Naive thymus-derived CD4-positive, alpha-beta T cell (primary cell): ENCODE measurements at regions not wholly inside any gene's neighbourhood (a gene's known extent, or its start where the extent isn't known, plus 50 kb on each side); places are given as distances from the start of the nearest gene placed in this dataset.
A peak's percentile ranks its signal among the peaks of the same experiment; 100 is the strongest.

Source experiments
- ATAC-seq: fragments of 150-1000 bp; cut with Tn5 transposase; 2 replicates; pipeline ENCODE4 v1.10.0; 2021; ENCODE audit warnings: mild to moderate bottlenecking, moderate library complexity
- CTCF ChIA-PET: fragments of 350-600 bp; sonication (Branson Sonifier 250); formaldehyde crosslinking; loops from one replicate; lab custom pipeline; 2021; ENCODE audit warnings: antibody characterized with exemption; lab: Charles Lee
- POLR2A ChIA-PET: fragments of 350-600 bp; sonication (Branson Sonifier 250); formaldehyde crosslinking; loops from one replicate; lab custom pipeline; 2021; ENCODE audit warnings: antibody characterized with exemption, inconsistent platforms; lab: Charles Lee
- DNase-seq, 9 donors: peaks; one replicate each; pipeline versions ENCODE4 v3.0.0 to v3.0.0-alpha.2; 2020 to 2022; ENCODE audit warnings: mixed read lengths in 1 of 9
- H3K27ac ChIP-seq: one replicate; pipeline ENCODE4 v1.7.0; 2013; ENCODE audit warnings: mild to moderate bottlenecking, low read depth, low read length, moderate library complexity
- H3K27me3 ChIP-seq, 2 donors: one replicate each; pipeline ENCODE4 v1.7.0; 2013; ENCODE audit warnings: low read length in 2 of 2, mild to moderate bottlenecking in 2 of 2, moderate library complexity in 2 of 2; ENCODE audit not compliant: control insufficient read depth in 2 of 2, insufficient read depth in 2 of 2
- H3K36me3 ChIP-seq, 3 experiments: 1 replicate in 2 of 3; 2 replicates in 1 of 3; pipeline ENCODE4 v1.7.0; 2013; ENCODE audit warnings: low read length in 3 of 3, mild to moderate bottlenecking in 3 of 3, moderate library complexity in 1 of 3; ENCODE audit not compliant: insufficient read depth in 3 of 3, control insufficient read depth in 2 of 3
- H3K4me1 ChIP-seq, 2 donors: one replicate each; pipeline ENCODE4 v1.7.0; 2013; ENCODE audit warnings: low read length in 2 of 2, mild to moderate bottlenecking in 2 of 2, moderate library complexity in 1 of 2; ENCODE audit not compliant: control insufficient read depth in 2 of 2, insufficient read depth in 2 of 2
- H3K4me3 ChIP-seq: 2 replicates; pipeline ENCODE4 v1.7.0; 2013; ENCODE audit warnings: mild to moderate bottlenecking, low read length
- H3K9me3 ChIP-seq, 3 experiments: 1 replicate in 2 of 3; 2 replicates in 1 of 3; pipeline ENCODE4 v1.7.0; 2013; ENCODE audit warnings: low read length in 3 of 3; ENCODE audit not compliant: control insufficient read depth in 2 of 3
- H3K27ac Mint-ChIP-seq, 9 donors: one replicate each; pipeline ENCODE4 v1.8.0; 2020 to 2022; ENCODE audit warnings: mixed read lengths in 9 of 9, mild to moderate bottlenecking in 8 of 9, moderate library complexity in 5 of 9, inconsistent platforms in 2 of 9
- H3K27me3 Mint-ChIP-seq, 5 donors: one replicate each; pipeline ENCODE4 v1.8.0; 2021 to 2022; ENCODE audit warnings: mixed read lengths in 5 of 5, mild to moderate bottlenecking in 1 of 5
- H3K36me3 Mint-ChIP-seq, 5 donors: one replicate each; pipeline ENCODE4 v1.8.0; 2020 to 2022; ENCODE audit warnings: mixed read lengths in 5 of 5, mild to moderate bottlenecking in 3 of 5, inconsistent platforms in 1 of 5
- H3K4me1 Mint-ChIP-seq, 7 donors: one replicate each; pipeline ENCODE4 v1.8.0; 2020 to 2022; ENCODE audit warnings: mixed read lengths in 7 of 7, mild to moderate bottlenecking in 3 of 7, inconsistent platforms in 1 of 7
- H3K4me3 Mint-ChIP-seq, 10 donors: one replicate each; pipeline ENCODE4 v1.8.0; 2020 to 2022; ENCODE audit warnings: mild to moderate bottlenecking in 10 of 10, mixed read lengths in 10 of 10, moderate library complexity in 6 of 10, inconsistent platforms in 2 of 10
- H3K9me3 Mint-ChIP-seq, 11 donors: one replicate each; pipeline ENCODE4 v1.8.0; 2020 to 2022; ENCODE audit warnings: mixed read lengths in 11 of 11, mild to moderate bottlenecking in 4 of 11, inconsistent platforms in 1 of 11, moderate library complexity in 1 of 11
- intact Hi-C, 2 donors: fragments of 100-400 bp; cut with micrococcal nuclease; formaldehyde crosslinking; loops; one replicate each; pipeline ENCODE4 v1.15.1; 2023

GRCh38 chr10:28432210-28432676 lies 100.7 kb upstream of the WAC start:
- ChIA-PET POLR2A (no interaction called here), CTCF (interaction anchor here (0.7 to 0.9 kb wide), 2 partner anchors 11 to 1071 kb away, joined by 4 to 5 read pairs; no protein-coding TSS in a partner anchor)
- no peaks in the 10 kb centered on the region for H3K27me3 ChIP-seq
- no peak overlapping the region for H3K4me3 ChIP-seq
- peaks cover 4 to 9% (median 7%) of the 10 kb centered on the region in 7 donors for H3K4me1 Mint-ChIP-seq
- ATAC-seq (peak; percentile 83), DNase-seq (peak in 7 of 9 donors; percentile 11 to 45 (median 35))
- H3K4me3 Mint-ChIP-seq: peak overlapping the region in 9 of 10 donors; percentile 17 to 80 (median 57)
- H3K36me3 Mint-ChIP-seq: no peaks in the 10 kb centered on the region
- peaks cover 0 to 4% (median 0%) of the 10 kb centered on the region in 11 donors for H3K9me3 Mint-ChIP-seq
- H3K36me3 ChIP-seq: no peaks in the 10 kb centered on the region
- no peaks in the 10 kb centered on the region for H3K9me3 ChIP-seq
- intact Hi-C loops: loop anchor here (1.0 to 5.0 kb wide), 6 partner anchors 100 to 230 kb away; partner anchors contain the start of gene WAC (in 1 of the 2)
- H3K27ac ChIP-seq: no peak overlapping the region
- peaks cover 0 to 7% (median 0%) of the 10 kb centered on the region in 5 donors for H3K27me3 Mint-ChIP-seq
- no peak overlapping the region for H3K27ac Mint-ChIP-seq
- no peaks in the 10 kb centered on the region for H3K4me1 ChIP-seq

- no peak for ATAC-seq
- H3K4me3 ChIP-seq: no peak overlapping the region
- no peaks in the 10 kb centered on the region for H3K4me1 ChIP-seq
- no peaks in the 10 kb centered on the region for H3K9me3 ChIP-seq
- Mint-ChIP-seq H3K4me1 (peaks cover 4 to 9% (median 7%) of the 10 kb centered on the region in 7 donors), H3K27ac (no peak overlapping the region), H3K4me3 (no peak overlapping the region), H3K9me3 (peaks cover 0 to 1% (median 0%) of the 10 kb centered on the region in 11 donors), H3K36me3 (no peaks in the 10 kb centered on the region), H3K27me3 (peaks cover 5 to 11% (median 7%) of the 10 kb centered on the region in 5 donors)
- H3K27ac ChIP-seq: no peak overlapping the region
- CTCF ChIA-PET: no interaction called here
- POLR2A ChIA-PET: interaction anchor here (0.6 kb wide), 1 partner anchor 87 kb away, joined by 6 read pairs; no protein-coding TSS in a partner anchor
- H3K36me3 ChIP-seq: no peaks in the 10 kb centered on the region
- intact Hi-C loops: loop anchor here (5.0 kb wide), 4 partner anchors 98 to 228 kb away; partner anchors contain the start of gene WAC (in 1 of the 2)
- no peak for DNase-seq
- H3K27me3 ChIP-seq: no peaks in the 10 kb centered on the region
Observed at GRCh38 chr10:28434063-28434462, 98.9 kb upstream of the WAC start.

- H3K36me3 Mint-ChIP-seq: no peaks in the 10 kb centered on the region
- intact Hi-C loops: no loop called here
- ATAC-seq (no peak), DNase-seq (no peak)
- no peak overlapping the region for H3K27ac Mint-ChIP-seq
- no peak overlapping the region for H3K4me3 Mint-ChIP-seq
- H3K27me3 Mint-ChIP-seq: peaks cover 5 to 19% (median 11%) of the 10 kb centered on the region in 5 donors
- Histone ChIP-seq H3K9me3 (no peaks in the 10 kb centered on the region), H3K27ac (no peak overlapping the region), H3K4me1 (no peaks in the 10 kb centered on the region), H3K4me3 (no peak overlapping the region), H3K27me3 (no peaks in the 10 kb centered on the region), H3K36me3 (no peaks in the 10 kb centered on the region)
- peaks cover 0 to 1% (median 0%) of the 10 kb centered on the region in 11 donors for H3K9me3 Mint-ChIP-seq
- H3K4me1 Mint-ChIP-seq: no peaks in the 10 kb centered on the region
- CTCF ChIA-PET: interaction anchor here (0.6 kb wide), 2 partner anchors 17 to 231 kb away, joined by 3 read pairs; no protein-coding TSS in a partner anchor
- POLR2A ChIA-PET: no interaction called here
Observed at GRCh38 chr10:28442403-28442802, 90.5 kb upstream of the WAC start.

- DNase-seq (no peak), ATAC-seq (no peak)
- no peaks in the 10 kb centered on the region for H3K9me3 ChIP-seq
- no peak overlapping the region for H3K4me3 ChIP-seq
- peaks cover 1 to 13% (median 4%) of the 10 kb centered on the region in 5 donors for H3K27me3 Mint-ChIP-seq
- H3K4me1 ChIP-seq: no peaks in the 10 kb centered on the region
- H3K36me3 Mint-ChIP-seq: no peaks in the 10 kb centered on the region
- no peak overlapping the region for H3K27ac ChIP-seq
- H3K27ac Mint-ChIP-seq: no peak overlapping the region
- ChIA-PET POLR2A (no interaction called here), CTCF (no interaction called here)
- H3K36me3 ChIP-seq: no peaks in the 10 kb centered on the region
- no peaks in the 10 kb centered on the region for H3K27me3 ChIP-seq
- no peak overlapping the region for H3K4me3 Mint-ChIP-seq
- H3K9me3 Mint-ChIP-seq: peaks cover 0 to 1% (median 0%) of the 10 kb centered on the region in 11 donors
- H3K4me1 Mint-ChIP-seq: no peaks in the 10 kb centered on the region
- intact Hi-C loops: no loop called here
Observed at GRCh38 chr10:28444031-28444430, 88.9 kb upstream of the WAC start.

GRCh38 chr10:28445516-28445915 lies 87.4 kb upstream of the WAC start:
- ATAC-seq (no peak), DNase-seq (no peak)
- Mint-ChIP-seq H3K27me3 (peaks cover 4 to 14% (median 11%) of the 10 kb centered on the region in 5 donors), H3K9me3 (peaks cover 0 to 1% (median 0%) of the 10 kb centered on the region in 11 donors), H3K27ac (no peak overlapping the region), H3K36me3 (no peaks in the 10 kb centered on the region), H3K4me3 (no peak overlapping the region), H3K4me1 (no peaks in the 10 kb centered on the region)
- H3K9me3 ChIP-seq: no peaks in the 10 kb centered on the region
- intact Hi-C loops: no loop called here
- no peak overlapping the region for H3K4me3 ChIP-seq
- H3K27me3 ChIP-seq: no peaks in the 10 kb centered on the region
- H3K36me3 ChIP-seq: no peaks in the 10 kb centered on the region
- no peak overlapping the region for H3K27ac ChIP-seq
- no peaks in the 10 kb centered on the region for H3K4me1 ChIP-seq
- ChIA-PET POLR2A (no interaction called here), CTCF (no interaction called here)

GRCh38 chr10:28449382-28449781 lies 83.5 kb upstream of the WAC start:
- Mint-ChIP-seq H3K4me3 (no peak overlapping the region), H3K9me3 (peaks cover 0 to 5% (median 0%) of the 10 kb centered on the region in 11 donors), H3K4me1 (no peaks in the 10 kb centered on the region), H3K27ac (no peak overlapping the region), H3K36me3 (no peaks in the 10 kb centered on the region), H3K27me3 (peaks cover 6 to 31% (median 14%) of the 10 kb centered on the region in 5 donors)
- ChIA-PET CTCF (no interaction called here), POLR2A (no interaction called here)
- peaks cover 0 to 3% of the 10 kb centered on the region in 2 donors for H3K27me3 ChIP-seq
- H3K4me3 ChIP-seq: no peak overlapping the region
- no peak overlapping the region for H3K27ac ChIP-seq
- no peaks in the 10 kb centered on the region for H3K4me1 ChIP-seq
- ATAC-seq: no peak
- intact Hi-C loops: no loop called here
- H3K36me3 ChIP-seq: no peaks in the 10 kb centered on the region
- no peaks in the 10 kb centered on the region for H3K9me3 ChIP-seq
- no peak for DNase-seq

- Histone ChIP-seq H3K27me3 (peaks cover 0 to 3% of the 10 kb centered on the region in 2 donors), H3K9me3 (no peaks in the 10 kb centered on the region), H3K4me1 (no peaks in the 10 kb centered on the region), H3K4me3 (no peak overlapping the region), H3K36me3 (no peaks in the 10 kb centered on the region), H3K27ac (no peak overlapping the region)
- Mint-ChIP-seq H3K36me3 (no peaks in the 10 kb centered on the region), H3K27ac (no peak overlapping the region), H3K4me3 (no peak overlapping the region), H3K4me1 (no peaks in the 10 kb centered on the region), H3K27me3 (peaks cover 6 to 32% (median 15%) of the 10 kb centered on the region in 5 donors), H3K9me3 (peaks cover 0 to 5% (median 0%) of the 10 kb centered on the region in 11 donors)
- intact Hi-C loops: no loop called here
- DNase-seq: no peak
- no peak for ATAC-seq
- CTCF ChIA-PET: no interaction called here
- POLR2A ChIA-PET: no interaction called here
Observed at GRCh38 chr10:28449926-28450325, 83.0 kb upstream of the WAC start.
